ENCODE measurements at regions not wholly inside any gene's neighbourhood (a gene's known extent, or its start where the extent isn't known, plus 50 kb on each side); places are given as distances from the start of the nearest gene placed in this dataset.

GRCh38 chr10:106106114-106106513, 1058.4 kb downstream of the SORCS1 start:
- DNase-seq (ENCODE audit: extremely low spot score), result no peak
- POLR2A ChIA-PET, result no interaction called here
- CTCF ChIA-PET, result no interaction called here
- TF ChIP-seq, protein P1, sequence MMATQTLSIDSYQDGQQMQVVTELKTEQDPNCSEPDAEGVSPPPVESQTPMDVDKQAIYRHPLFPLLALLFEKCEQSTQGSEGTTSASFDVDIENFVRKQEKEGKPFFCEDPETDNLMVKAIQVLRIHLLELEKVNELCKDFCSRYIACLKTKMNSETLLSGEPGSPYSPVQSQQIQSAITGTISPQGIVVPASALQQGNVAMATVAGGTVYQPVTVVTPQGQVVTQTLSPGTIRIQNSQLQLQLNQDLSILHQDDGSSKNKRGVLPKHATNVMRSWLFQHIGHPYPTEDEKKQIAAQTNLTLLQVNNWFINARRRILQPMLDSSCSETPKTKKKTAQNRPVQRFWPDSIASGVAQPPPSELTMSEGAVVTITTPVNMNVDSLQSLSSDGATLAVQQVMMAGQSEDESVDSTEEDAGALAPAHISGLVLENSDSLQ (IDR thresholded peaks at IDR 0.05), result no peak
- TF ChIP-seq HDGF (IDR thresholded peaks at IDR 0.05; ENCODE audit: borderline replicate concordance) (no peak), LEF1 (IDR thresholded peaks at IDR 0.05; ENCODE audit: borderline replicate concordance) (no peak), SUZ12 (IDR thresholded peaks at IDR 0.05) (no peak), SP1 (IDR thresholded peaks at IDR 0.05) (no peak), TARDBP (IDR thresholded peaks at IDR 0.05) (no peak), NFRKB (IDR thresholded peaks at IDR 0.05) (no peak), FOXK2 (IDR thresholded peaks at IDR 0.05) (no peak), ARNT (IDR thresholded peaks at IDR 0.05) (no peak)

- ChIA-PET POLR2A (no interaction called here), CTCF (no interaction called here)
- no peak for DNase-seq (ENCODE audit: extremely low spot score)
- TF ChIP-seq LEF1 (IDR thresholded peaks at IDR 0.05; ENCODE audit: borderline replicate concordance), result no peak
- TF ChIP-seq, protein P1 (IDR thresholded peaks at IDR 0.05), result no peak
- no peak for TF ChIP-seq BHLHE40 (IDR thresholded peaks at IDR 0.05; ENCODE audit: borderline replicate concordance)
- TF ChIP-seq NFRKB (IDR thresholded peaks at IDR 0.05), result no peak
These were observed 1074.7 kb downstream of the SORCS1 start for GRCh38 chr10:106089855-106090254.

- DNase-seq (ENCODE audit: extremely low spot score), result no peak
- ChIA-PET POLR2A (no interaction called here), CTCF (no interaction called here)
- no peak for TF ChIP-seq CTBP1 (IDR thresholded peaks at IDR 0.05; ENCODE audit: borderline replicate concordance)
- TF ChIP-seq SP1 (IDR thresholded peaks at IDR 0.05), result no peak
- TF ChIP-seq FOXA1 (IDR thresholded peaks at IDR 0.05), result no peak
- TF ChIP-seq FOXM1 (IDR thresholded peaks at IDR 0.05; ENCODE audit: borderline replicate concordance), result no peak
- TF ChIP-seq, protein P1 (IDR thresholded peaks at IDR 0.05), result no peak
- no peak for TF ChIP-seq ELF4 (IDR thresholded peaks at IDR 0.05)
- TF ChIP-seq HDGF (IDR thresholded peaks at IDR 0.05; ENCODE audit: borderline replicate concordance), result no peak
- no peak for TF ChIP-seq L3MBTL2 (conservative IDR thresholded peaks at IDR 0.05)
These were observed 1078.1 kb downstream of the SORCS1 start for GRCh38 chr10:106086391-106086790.

DNA sequence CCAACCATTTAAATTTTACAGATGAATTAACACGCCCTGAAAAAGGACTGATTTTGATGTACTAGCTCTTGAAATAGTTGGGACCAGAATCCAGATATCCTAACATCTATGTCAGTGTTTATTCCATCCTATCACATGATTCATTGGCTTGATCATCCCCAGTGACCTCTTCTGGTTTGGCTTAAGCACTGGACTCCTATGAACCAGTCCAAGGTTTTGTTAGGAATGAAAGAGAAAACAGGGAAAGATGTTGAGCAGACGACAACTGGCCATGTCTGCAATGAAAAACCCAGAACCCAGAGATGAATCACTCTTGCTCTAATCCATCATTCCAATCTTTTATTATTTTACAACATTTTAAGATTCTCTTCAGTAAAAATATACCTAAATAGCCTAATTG, 1080.9 kb downstream of the SORCS1 start:
- CTCF ChIA-PET, result no interaction called here
- POLR2A ChIA-PET, result no interaction called here
- TF ChIP-seq FOXA1 (IDR thresholded peaks at IDR 0.05), result no peak
- no peak for TF ChIP-seq SUZ12 (IDR thresholded peaks at IDR 0.05)
- TF ChIP-seq ZNF384 (IDR thresholded peaks at IDR 0.05), result no peak
- no peak for TF ChIP-seq FOXM1 (IDR thresholded peaks at IDR 0.05; ENCODE audit: borderline replicate concordance)
- no peak for TF ChIP-seq SP1 (IDR thresholded peaks at IDR 0.05)
- TF ChIP-seq HDGF (IDR thresholded peaks at IDR 0.05; ENCODE audit: borderline replicate concordance), result no peak
- TF ChIP-seq NFRKB (IDR thresholded peaks at IDR 0.05), result no peak
- TF ChIP-seq LEF1 (IDR thresholded peaks at IDR 0.05; ENCODE audit: borderline replicate concordance), result no peak
- TF ChIP-seq L3MBTL2 (conservative IDR thresholded peaks at IDR 0.05), result no peak
- no peak for TF ChIP-seq CTBP1 (IDR thresholded peaks at IDR 0.05; ENCODE audit: borderline replicate concordance)
- TF ChIP-seq, protein P1 (IDR thresholded peaks at IDR 0.05), result no peak
- TF ChIP-seq FOXK2 (IDR thresholded peaks at IDR 0.05), result no peak
- TF ChIP-seq BHLHE40 (IDR thresholded peaks at IDR 0.05; ENCODE audit: borderline replicate concordance), result no peak
- DNase-seq (ENCODE audit: extremely low spot score), result no peak

DNA sequence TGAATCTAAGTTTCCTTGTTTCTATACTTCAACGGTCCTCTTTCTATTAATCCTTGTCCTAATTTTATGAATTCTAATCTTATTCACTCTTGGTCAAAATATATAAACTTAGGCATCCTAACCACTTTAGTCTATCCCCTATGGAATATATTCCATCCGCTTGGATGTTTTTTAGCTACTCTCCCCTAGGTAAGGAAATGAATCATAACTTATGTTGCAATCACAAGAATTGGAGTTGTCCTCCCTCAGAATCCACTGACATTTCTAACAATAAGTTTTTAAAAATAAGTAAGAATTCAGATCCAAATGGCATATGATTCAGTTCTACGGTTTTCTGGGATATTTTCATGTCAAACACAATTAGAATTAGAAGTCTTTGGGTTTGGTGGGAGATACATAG, 1081.6 kb downstream of the SORCS1 start:
- no peak for DNase-seq (ENCODE audit: extremely low spot score)
- ChIA-PET POLR2A (no interaction called here), CTCF (no interaction called here)
- TF ChIP-seq SUZ12 (IDR thresholded peaks at IDR 0.05), result no peak
- TF ChIP-seq BHLHE40 (IDR thresholded peaks at IDR 0.05; ENCODE audit: borderline replicate concordance), result no peak

- ChIA-PET CTCF (no interaction called here), POLR2A (no interaction called here)
- TF ChIP-seq LEF1 (IDR thresholded peaks at IDR 0.05; ENCODE audit: borderline replicate concordance), result no peak
- TF ChIP-seq, protein P1 (IDR thresholded peaks at IDR 0.05), result no peak
- TF ChIP-seq HDGF (IDR thresholded peaks at IDR 0.05; ENCODE audit: borderline replicate concordance), result no peak
- no peak for TF ChIP-seq L3MBTL2 (conservative IDR thresholded peaks at IDR 0.05)
- no peak for TF ChIP-seq ARNT (IDR thresholded peaks at IDR 0.05)
- no peak for TF ChIP-seq ELF4 (IDR thresholded peaks at IDR 0.05)
- TF ChIP-seq NFRKB (IDR thresholded peaks at IDR 0.05), result no peak
- TF ChIP-seq TARDBP (IDR thresholded peaks at IDR 0.05), result no peak
- no peak for TF ChIP-seq CTBP1 (IDR thresholded peaks at IDR 0.05; ENCODE audit: borderline replicate concordance)
- TF ChIP-seq BHLHE40 (IDR thresholded peaks at IDR 0.05; ENCODE audit: borderline replicate concordance), result no peak
- no peak for TF ChIP-seq FOXA1 (IDR thresholded peaks at IDR 0.05)
- TF ChIP-seq FOXK2 (IDR thresholded peaks at IDR 0.05), result no peak
- TF ChIP-seq FOXM1 (IDR thresholded peaks at IDR 0.05; ENCODE audit: borderline replicate concordance), result no peak
- TF ChIP-seq SP1 (IDR thresholded peaks at IDR 0.05), result no peak
- no peak for TF ChIP-seq SUZ12 (IDR thresholded peaks at IDR 0.05)
- TF ChIP-seq ZNF384 (IDR thresholded peaks at IDR 0.05), result no peak
- DNase-seq (ENCODE audit: extremely low spot score), result no peak
These were observed 1085.5 kb downstream of the SORCS1 start for GRCh38 chr10:106078895-106079576.

Measured in HEK293T (cell line).